ENCODE measurements at regions not wholly inside any gene's neighbourhood (a gene's known extent, or its start where the extent isn't known, plus 50 kb on each side); places are given as distances from the start of the nearest gene placed in this dataset.
"Not testable (repeated sequence)": the region's sequence is repeated elsewhere in the genome, so short reads cannot be mapped to it uniquely, and the experiment has no call there.

DNA sequence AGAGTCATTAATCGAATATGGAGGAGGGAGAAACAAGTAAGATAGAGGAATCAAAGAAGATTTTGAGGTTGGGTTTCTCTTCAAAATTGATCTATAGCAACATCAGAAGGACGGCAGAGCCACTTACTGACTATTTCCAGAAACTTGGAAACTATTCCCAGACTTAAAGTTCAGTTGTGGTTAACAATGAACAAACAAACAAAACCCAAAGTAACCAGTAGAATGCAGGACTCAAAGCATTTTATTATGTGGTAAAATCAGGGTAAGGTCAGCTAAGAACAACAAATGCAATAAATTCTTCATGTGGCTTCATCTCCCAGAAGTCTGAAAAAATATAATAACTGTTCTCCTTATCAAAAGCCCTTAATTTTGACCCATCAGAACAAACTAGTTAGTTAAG lies 54.9 kb upstream of the OSMR start:
- Mint-ChIP-seq H3K9me3 (peaks cover 3% of the 10 kb centered on the region), H3K4me3 (no peak overlapping the region), H3K36me3 (peaks cover 3% of the 10 kb centered on the region), H3K27ac (no peak overlapping the region), H3K27me3 (peaks cover 19 to 46% of the 10 kb centered on the region in 2 donors), H3K4me1 (ENCODE audit: low read depth in 2 of 2) (no peaks in the 10 kb centered on the region)
- no peak for DNase-seq (ENCODE audit: low spot score)
- ATAC-seq: no peak

DNA sequence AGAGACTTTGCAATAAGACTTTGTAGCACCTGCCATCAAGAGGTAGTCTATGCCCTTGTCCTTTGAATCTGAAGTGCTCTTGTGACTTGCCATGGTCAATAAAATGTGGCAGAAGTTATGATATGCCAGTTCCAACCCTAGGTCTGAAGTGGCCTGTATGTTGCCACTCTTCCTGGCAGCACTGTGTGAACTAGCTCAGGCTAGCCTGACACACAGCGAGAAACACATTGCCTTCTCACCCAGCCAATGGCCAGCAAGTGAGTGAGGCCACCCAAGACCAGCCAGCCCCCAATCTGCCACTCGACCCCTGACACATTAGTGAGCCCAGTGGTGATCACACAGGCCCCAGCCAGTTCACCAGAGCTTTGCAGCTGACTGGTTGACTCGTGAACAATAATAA lies 52.7 kb upstream of the OSMR start:
- ATAC-seq (no peak), DNase-seq (ENCODE audit: low spot score) (no peak)
- H3K36me3 Mint-ChIP-seq: no peaks in the 10 kb centered on the region
- no peaks in the 10 kb centered on the region for H3K9me3 Mint-ChIP-seq
- peaks cover 21 to 36% of the 10 kb centered on the region in 2 donors for H3K27me3 Mint-ChIP-seq
- no peak overlapping the region for H3K27ac Mint-ChIP-seq
- no peak overlapping the region for H3K4me3 Mint-ChIP-seq
- H3K4me1 Mint-ChIP-seq (ENCODE audit: low read depth in 2 of 2): no peaks in the 10 kb centered on the region

DNA sequence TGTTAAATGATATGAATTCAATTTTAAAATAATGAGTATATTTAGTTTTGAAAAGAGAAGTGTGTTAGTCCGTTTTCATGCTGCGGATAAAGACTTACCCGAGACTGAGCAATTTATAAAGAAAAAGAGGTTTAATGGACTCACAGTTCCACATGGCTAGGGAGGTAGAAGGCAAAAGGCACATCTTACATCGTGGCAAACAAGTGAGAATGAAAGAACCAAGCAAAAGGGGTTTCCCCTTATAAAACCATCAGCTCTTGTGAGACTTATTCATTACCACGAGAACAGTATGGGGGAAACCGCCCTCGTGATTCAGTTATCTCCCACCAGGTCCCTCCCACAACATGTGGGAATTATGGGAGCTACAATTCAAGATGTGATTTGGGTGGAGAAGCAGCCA lies 51.8 kb upstream of the OSMR start:
- H3K36me3 Mint-ChIP-seq; ATAC-seq; DNase-seq (ENCODE audit: low spot score); H3K4me1 Mint-ChIP-seq (ENCODE audit: low read depth in 2 of 2); H3K4me3 Mint-ChIP-seq; H3K27ac Mint-ChIP-seq; H3K9me3 Mint-ChIP-seq: not testable (repeated sequence)
- H3K27me3 Mint-ChIP-seq: peaks cover 21 to 36% of the 10 kb centered on the region in 2 donors

DNA sequence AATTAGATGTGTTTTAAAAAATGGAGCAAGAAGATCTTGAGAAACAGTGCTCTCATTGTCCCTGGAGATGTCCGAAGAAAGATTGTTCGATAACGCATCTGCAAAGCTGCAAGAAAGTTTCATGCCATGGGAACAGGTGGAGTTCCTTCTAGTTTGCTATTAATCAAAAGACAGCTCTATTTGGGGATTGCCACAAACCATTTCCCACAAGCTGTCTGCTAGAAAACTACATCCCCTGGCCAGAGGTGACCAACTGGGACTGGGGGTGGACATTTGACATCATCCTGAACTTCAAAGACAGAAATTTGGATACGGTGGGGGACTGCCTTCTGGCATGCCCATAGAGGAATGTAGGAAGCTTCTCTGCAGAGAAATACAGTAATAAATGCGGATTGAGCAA lies 50.8 kb upstream of the OSMR start:
- Mint-ChIP-seq H3K4me3 (no peak overlapping the region), H3K27me3 (peaks cover 21 to 43% of the 10 kb centered on the region in 2 donors), H3K27ac (no peak overlapping the region), H3K36me3 (no peaks in the 10 kb centered on the region), H3K9me3 (no peaks in the 10 kb centered on the region), H3K4me1 (ENCODE audit: low read depth in 2 of 2) (no peaks in the 10 kb centered on the region)
- no peak for DNase-seq (ENCODE audit: low spot score)
- no peak for ATAC-seq

DNA sequence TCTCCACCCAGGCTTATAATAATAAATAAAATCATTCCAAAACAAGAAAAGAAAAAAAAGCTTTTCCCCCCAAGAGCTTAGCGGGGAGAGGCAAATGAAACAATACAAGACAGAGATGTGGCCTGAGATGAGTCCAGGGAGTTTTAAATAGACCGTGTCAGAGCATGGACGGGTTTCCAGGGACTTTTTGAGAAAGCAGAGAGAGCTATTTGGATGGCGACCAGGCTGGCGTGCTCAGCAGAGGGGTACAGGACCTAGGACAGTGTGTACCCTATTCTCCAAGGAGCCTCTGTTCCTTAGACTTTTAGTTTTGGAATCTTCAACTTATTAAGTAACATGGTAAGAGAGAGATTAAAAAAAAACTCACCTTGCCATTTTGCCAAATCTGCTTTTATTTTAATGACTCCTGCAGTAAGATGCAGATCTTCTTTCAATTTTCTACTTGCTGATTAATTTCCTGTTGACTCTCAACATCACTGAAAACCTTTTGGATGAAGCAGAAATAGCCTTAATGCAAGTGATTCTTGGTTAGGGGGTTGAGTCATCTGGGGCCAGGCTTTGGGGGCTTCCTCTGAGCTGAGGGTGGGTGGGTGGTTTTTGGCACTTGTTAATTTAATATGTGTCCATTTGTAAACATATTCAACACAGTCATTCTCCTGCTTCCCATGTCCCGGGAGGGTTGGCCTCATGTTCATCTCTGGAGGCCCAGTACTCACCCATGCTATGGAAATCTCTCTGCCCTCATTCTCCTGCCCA lies 49.6 kb upstream of the OSMR start:
- ATAC-seq (no peak), DNase-seq (ENCODE audit: low spot score) (no peak)
- Mint-ChIP-seq H3K27me3 (peaks cover 15 to 33% of the 10 kb centered on the region in 2 donors), H3K36me3 (no peaks in the 10 kb centered on the region), H3K27ac (no peak overlapping the region), H3K4me1 (ENCODE audit: low read depth in 2 of 2) (no peaks in the 10 kb centered on the region), H3K4me3 (no peak overlapping the region), H3K9me3 (no peaks in the 10 kb centered on the region)
